A549 (cell line): ENCODE measurements at regions not wholly inside any gene's neighbourhood (a gene's known extent, or its start where the extent isn't known, plus 50 kb on each side); places are given as distances from the start of the nearest gene placed in this dataset.

Experiments
- CTCF ChIP-seq: fragments of >200 bp; sonication (Bioruptor Twin); formaldehyde crosslinking; IDR thresholded peaks from 3 replicates; pipeline ENCODE4 v1.5.1; 2016
- TF ChIP-seq, protein P1 (sequence below): fragments of 250-450 bp; sonication (Bioruptor Pico); IDR thresholded peaks from 2 replicates; pipeline ENCODE4 v1.5.0; 2021; ENCODE audit warnings: mild to moderate bottlenecking, moderate library complexity, borderline replicate concordance

GRCh38 chr2:555164-555922 is 121.9 kb downstream of the TMEM18 start:
- TF ChIP-seq, protein P1, sequence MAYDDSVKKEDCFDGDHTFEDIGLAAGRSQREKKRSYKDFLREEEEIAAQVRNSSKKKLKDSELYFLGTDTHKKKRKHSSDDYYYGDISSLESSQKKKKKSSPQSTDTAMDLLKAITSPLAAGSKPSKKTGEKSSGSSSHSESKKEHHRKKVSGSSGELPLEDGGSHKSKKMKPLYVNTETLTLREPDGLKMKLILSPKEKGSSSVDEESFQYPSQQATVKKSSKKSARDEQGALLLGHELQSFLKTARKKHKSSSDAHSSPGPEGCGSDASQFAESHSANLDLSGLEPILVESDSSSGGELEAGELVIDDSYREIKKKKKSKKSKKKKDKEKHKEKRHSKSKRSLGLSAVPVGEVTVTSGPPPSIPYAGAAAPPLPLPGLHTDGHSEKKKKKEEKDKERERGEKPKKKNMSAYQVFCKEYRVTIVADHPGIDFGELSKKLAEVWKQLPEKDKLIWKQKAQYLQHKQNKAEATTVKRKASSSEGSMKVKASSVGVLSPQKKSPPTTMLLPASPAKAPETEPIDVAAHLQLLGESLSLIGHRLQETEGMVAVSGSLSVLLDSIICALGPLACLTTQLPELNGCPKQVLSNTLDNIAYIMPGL (CRISPR knock-in tag): no peak
- TF ChIP-seq CTCF: no peak
